Fibroblast of mammary gland (primary cell): ENCODE measurements at regions not wholly inside any gene's neighbourhood (a gene's known extent, or its start where the extent isn't known, plus 50 kb on each side); places are given as distances from the start of the nearest gene placed in this dataset.
A peak's percentile ranks its signal among the peaks of the same experiment; 100 is the strongest.

Source experiments
- DNase-seq: peaks from one replicate; pipeline ENCODE4 v3.0.0-alpha.2; 2010; ENCODE audit warnings: low read depth
- H3K4me3 ChIP-seq: 2 replicates; pipeline ENCODE4 v1.5.1; 2011; ENCODE audit warnings: low read depth, mild to moderate bottlenecking, low read length, moderate library complexity; ENCODE audit not compliant: control insufficient read depth
- CTCF ChIP-seq: conservative IDR thresholded peaks from 2 replicates; pipeline ENCODE4 v1.5.1; 2011; ENCODE audit warnings: low read depth, low read length, inconsistent platforms; ENCODE audit not compliant: control insufficient read depth, insufficient read depth

DNA sequence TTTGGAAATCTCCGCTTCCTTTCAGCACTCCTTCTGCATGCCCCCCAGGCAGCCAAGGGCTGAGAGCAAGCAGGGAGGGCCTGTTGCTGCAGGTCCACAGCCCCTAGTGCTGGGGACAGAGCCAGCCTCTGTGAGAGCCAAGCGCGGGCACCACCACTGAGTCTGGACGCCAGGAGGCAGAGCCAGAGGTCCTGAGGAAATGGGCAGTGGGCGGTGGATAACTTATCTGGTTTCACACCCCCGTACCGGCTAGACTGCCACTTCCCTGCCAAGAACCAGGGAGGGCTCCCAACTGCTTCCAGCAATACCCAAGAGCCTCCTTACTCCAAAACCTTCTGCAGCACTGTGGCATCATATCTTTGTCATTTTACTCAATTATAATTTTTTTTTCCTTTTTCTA is 141.6 kb upstream of the IGF1R start:
- DNase-seq = no peak
- TF ChIP-seq CTCF = no peak
- no peak overlapping the region for H3K4me3 ChIP-seq

- H3K4me3 ChIP-seq = no peak overlapping the region
- TF ChIP-seq CTCF = no peak
- no peak for DNase-seq
These were observed 134.8 kb upstream of the IGF1R start for GRCh38 chr15:98513428-98513986.

DNA sequence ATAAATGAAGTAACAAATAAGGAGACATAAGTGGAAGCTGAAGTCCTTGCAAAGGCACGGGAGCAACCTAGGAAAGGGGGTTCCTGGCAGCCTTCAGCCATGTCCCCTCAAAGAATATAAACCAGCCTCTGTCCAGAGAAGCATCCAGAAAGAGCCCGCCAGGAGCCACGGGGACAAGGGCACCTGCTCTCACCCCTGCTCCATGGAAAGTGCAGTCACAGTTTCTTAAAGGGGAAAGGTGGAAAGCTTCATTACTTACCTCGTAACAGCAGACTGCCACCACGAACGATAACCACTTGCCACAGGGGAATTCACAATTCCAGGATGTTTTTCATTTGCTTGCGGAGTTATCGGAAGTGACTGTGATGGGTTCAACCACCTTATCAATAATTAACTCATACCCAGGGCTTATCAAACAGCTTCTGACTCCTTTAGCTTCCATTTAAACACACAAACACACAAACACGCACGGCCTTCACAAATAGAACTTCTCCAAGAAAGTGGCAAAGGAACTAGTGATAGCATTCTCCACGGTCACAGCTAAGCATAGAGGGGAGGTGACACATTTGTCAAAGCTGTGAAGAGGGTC is 134.2 kb upstream of the IGF1R start:
- no peak for TF ChIP-seq CTCF
- DNase-seq = no peak
- no peak overlapping the region for H3K4me3 ChIP-seq

- peak; percentile 74 for DNase-seq
- peak; percentile 76 for TF ChIP-seq CTCF
- no peak overlapping the region for H3K4me3 ChIP-seq
These were observed 129.3 kb upstream of the IGF1R start for GRCh38 chr15:98518823-98519561.

- peak; percentile 12 for DNase-seq
- TF ChIP-seq CTCF = no peak
- H3K4me3 ChIP-seq = no peak overlapping the region
These were observed 128.4 kb upstream of the IGF1R start for GRCh38 chr15:98519767-98520550.

GRCh38 chr15:98522127-98522526 is 126.2 kb upstream of the IGF1R start:
- H3K4me3 ChIP-seq = no peak overlapping the region
- no peak for TF ChIP-seq CTCF
- no peak for DNase-seq
